ENCODE measurements at regions not wholly inside any gene's neighbourhood (a gene's known extent, or its start where the extent isn't known, plus 50 kb on each side); places are given as distances from the start of the nearest gene placed in this dataset.

DNA sequence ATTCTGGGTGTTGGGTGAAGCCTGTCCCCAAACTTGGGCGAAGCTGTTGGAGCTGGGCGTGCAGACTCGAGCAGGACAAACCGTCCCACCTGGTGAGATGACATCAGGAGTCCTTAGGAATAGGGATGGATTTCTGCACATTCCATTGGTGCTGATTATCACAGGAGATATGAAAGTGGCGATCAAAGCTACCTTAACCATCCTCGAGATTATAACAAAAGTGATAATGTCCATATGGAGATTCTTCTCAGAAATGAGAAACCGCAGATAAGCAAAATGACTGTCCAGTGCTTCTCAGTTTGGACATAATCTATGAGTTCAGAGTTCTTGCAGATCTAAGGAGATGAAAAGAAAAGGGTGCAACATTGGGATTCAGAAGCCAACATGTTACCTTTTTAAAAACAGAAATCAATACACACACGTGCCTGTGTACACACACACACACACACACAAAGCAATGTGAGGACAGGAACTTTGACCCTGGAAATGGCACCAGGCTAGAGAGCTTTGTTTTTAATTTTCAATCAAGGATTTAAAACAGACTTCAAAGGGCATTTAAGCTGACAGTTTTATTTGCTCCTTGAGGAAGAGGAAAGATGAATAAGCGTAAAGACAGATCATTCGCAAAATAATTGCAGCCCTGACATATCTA is 165.4 kb downstream of the CD83 start:
- TF ChIP-seq POLR2A (IDR thresholded peaks at IDR 0.05), result no peak
- TF ChIP-seq, protein P1, sequence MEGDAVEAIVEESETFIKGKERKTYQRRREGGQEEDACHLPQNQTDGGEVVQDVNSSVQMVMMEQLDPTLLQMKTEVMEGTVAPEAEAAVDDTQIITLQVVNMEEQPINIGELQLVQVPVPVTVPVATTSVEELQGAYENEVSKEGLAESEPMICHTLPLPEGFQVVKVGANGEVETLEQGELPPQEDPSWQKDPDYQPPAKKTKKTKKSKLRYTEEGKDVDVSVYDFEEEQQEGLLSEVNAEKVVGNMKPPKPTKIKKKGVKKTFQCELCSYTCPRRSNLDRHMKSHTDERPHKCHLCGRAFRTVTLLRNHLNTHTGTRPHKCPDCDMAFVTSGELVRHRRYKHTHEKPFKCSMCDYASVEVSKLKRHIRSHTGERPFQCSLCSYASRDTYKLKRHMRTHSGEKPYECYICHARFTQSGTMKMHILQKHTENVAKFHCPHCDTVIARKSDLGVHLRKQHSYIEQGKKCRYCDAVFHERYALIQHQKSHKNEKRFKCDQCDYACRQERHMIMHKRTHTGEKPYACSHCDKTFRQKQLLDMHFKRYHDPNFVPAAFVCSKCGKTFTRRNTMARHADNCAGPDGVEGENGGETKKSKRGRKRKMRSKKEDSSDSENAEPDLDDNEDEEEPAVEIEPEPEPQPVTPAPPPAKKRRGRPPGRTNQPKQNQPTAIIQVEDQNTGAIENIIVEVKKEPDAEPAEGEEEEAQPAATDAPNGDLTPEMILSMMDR (IDR thresholded peaks at IDR 0.05), result no peak
- no peak for TF ChIP-seq POLR2AphosphoS5 (IDR thresholded peaks at IDR 0.05)
- no peak for TF ChIP-seq EP300 (IDR thresholded peaks at IDR 0.05)
